Hepatocyte (in vitro differentiated cells): ENCODE measurements at regions not wholly inside any gene's neighbourhood (a gene's known extent, or its start where the extent isn't known, plus 50 kb on each side); places are given as distances from the start of the nearest gene placed in this dataset.

Experiments
- DNase-seq: peaks from one replicate; pipeline ENCODE4 v3.0.0-alpha.2; 2016; ENCODE audit warnings: low spot score
- H2AFZ ChIP-seq: fragments of 200-600 bp; sonication (generic); 2 replicates; pipeline ENCODE4 v1.6.0; 2016; ENCODE audit warnings: antibody characterized with exemption, mild to moderate bottlenecking
- H3K27ac ChIP-seq: fragments of 200-600 bp; sonication (generic); 2 replicates; pipeline ENCODE4 v1.5.1; 2016; ENCODE audit warnings: mild to moderate bottlenecking
- H3K27me3 ChIP-seq: fragments of 200-600 bp; sonication (generic); 2 replicates; pipeline ENCODE4 v1.6.1; 2016
- H3K36me3 ChIP-seq: fragments of 200-600 bp; sonication (generic); replicated peaks from 2 replicates; pipeline ENCODE4 v1.5.1; 2016; ENCODE audit warnings: low read depth; ENCODE audit not compliant: insufficient read depth
- H3K4me1 ChIP-seq: fragments of 200-600 bp; sonication (generic); 2 replicates; pipeline ENCODE4 v1.5.1; 2016; ENCODE audit warnings: mild to moderate bottlenecking, moderate library complexity; ENCODE audit not compliant: insufficient read depth
- H3K4me2 ChIP-seq: fragments of 200-600 bp; sonication (generic); 2 replicates; pipeline ENCODE4 v1.6.0; 2016
- H3K4me3 ChIP-seq: fragments of 200-600 bp; sonication (generic); 2 replicates; pipeline ENCODE4 v1.5.1; 2016; ENCODE audit warnings: mild to moderate bottlenecking
- H3K79me2 ChIP-seq: fragments of 200-600 bp; sonication (generic); 2 replicates; pipeline ENCODE4 v1.6.0; 2017; ENCODE audit warnings: mild to moderate bottlenecking
- H3K9me2 ChIP-seq: fragments of 200-600 bp; sonication (generic); replicated peaks from 2 replicates; pipeline ENCODE4 v1.6.0; 2017; ENCODE audit warnings: mild to moderate bottlenecking; ENCODE audit not compliant: insufficient read depth
- H3K9me3 ChIP-seq: fragments of 200-600 bp; sonication (generic); 2 replicates; pipeline ENCODE4 v1.5.1; 2016; ENCODE audit warnings: low read depth, mild to moderate bottlenecking
- H4K20me1 ChIP-seq: fragments of 200-600 bp; sonication (generic); 2 replicates; pipeline ENCODE4 v1.6.0; 2016; ENCODE audit warnings: mild to moderate bottlenecking; ENCODE audit not compliant: insufficient read depth, poor library complexity, severe bottlenecking
- CTCF ChIP-seq: fragments of 200-600 bp; sonication (generic); IDR thresholded peaks from 2 replicates; pipeline ENCODE4 v1.5.1; 2016; ENCODE audit warnings: antibody characterized with exemption, mild to moderate bottlenecking; ENCODE audit not compliant: poor library complexity
- EZH2 ChIP-seq: fragments of 200-600 bp; sonication (generic); IDR thresholded peaks from 2 replicates; pipeline ENCODE4 v1.6.1; 2016; ENCODE audit warnings: antibody characterized with exemption, mild to moderate bottlenecking, borderline replicate concordance
- EZH2phosphoT487 ChIP-seq: fragments of 200-600 bp; sonication (generic); IDR thresholded peaks from one replicate; pipeline ENCODE4 v1.6.1; 2018; ENCODE audit warnings: antibody characterized with exemption, mild to moderate bottlenecking, low read depth, moderate library complexity; ENCODE audit not compliant: unreplicated experiment, severe bottlenecking
- WGBS: methylation state at CpG from one replicate; pipeline ENCODE4 v1.1.6; 2016; ENCODE audit warnings: low lambda C conversion rate; ENCODE audit errors: missing lambda C conversion rate; 5-methylcytosine and 5-hydroxymethylcytosine counted together

- Histone ChIP-seq H3K4me3 (no peak overlapping the region), H3K9me3 (no peaks in the 10 kb centered on the region), H3K4me2 (no peak overlapping the region), H2AFZ (no peak overlapping the region), H4K20me1 (no peaks in the 10 kb centered on the region), H3K9me2 (no peaks in the 10 kb centered on the region), H3K36me3 (no peaks in the 10 kb centered on the region), H3K79me2 (no peaks in the 10 kb centered on the region), H3K27me3 (no peaks in the 10 kb centered on the region), H3K27ac (no peak overlapping the region), H3K4me1 (no peaks in the 10 kb centered on the region)
- TF ChIP-seq CTCF: no peak
- TF ChIP-seq EZH2phosphoT487: no peak
- no peak for TF ChIP-seq EZH2
- 54% methylated on average over 2 of the region's 2 CpGs for WGBS
- no peak for DNase-seq
These were observed 54.8 kb upstream of the AKIRIN2 start for GRCh38 chr6:87756858-87757257.

- Histone ChIP-seq H3K79me2 (no peaks in the 10 kb centered on the region), H2AFZ (no peak overlapping the region), H3K4me1 (no peaks in the 10 kb centered on the region), H4K20me1 (no peaks in the 10 kb centered on the region), H3K9me2 (no peaks in the 10 kb centered on the region), H3K4me2 (no peak overlapping the region), H3K27me3 (no peaks in the 10 kb centered on the region), H3K36me3 (no peaks in the 10 kb centered on the region), H3K4me3 (no peak overlapping the region), H3K27ac (no peak overlapping the region), H3K9me3 (no peaks in the 10 kb centered on the region)
- TF ChIP-seq CTCF: no peak
- no peak for TF ChIP-seq EZH2phosphoT487
- no peak for TF ChIP-seq EZH2
- WGBS: 54% methylated on average over 7 of the region's 7 CpGs
- DNase-seq: no peak
These were observed 54.0 kb upstream of the AKIRIN2 start for GRCh38 chr6:87755708-87756671.

GRCh38 chr6:87754828-87755227, 52.8 kb upstream of the AKIRIN2 start:
- DNase-seq: no peak
- no peak for TF ChIP-seq EZH2phosphoT487
- TF ChIP-seq CTCF: no peak
- TF ChIP-seq EZH2: no peak

More at GRCh38 chr6:87754828-87755227, 52.8 kb upstream of the AKIRIN2 start:
- H3K27ac ChIP-seq: no peak overlapping the region
- H3K4me3 ChIP-seq: no peak overlapping the region
- no peak overlapping the region for H2AFZ ChIP-seq
- H4K20me1 ChIP-seq: no peaks in the 10 kb centered on the region
- no peaks in the 10 kb centered on the region for H3K9me2 ChIP-seq
- no peaks in the 10 kb centered on the region for H3K27me3 ChIP-seq
- H3K4me1 ChIP-seq: no peaks in the 10 kb centered on the region
- no peaks in the 10 kb centered on the region for H3K79me2 ChIP-seq
- no peaks in the 10 kb centered on the region for H3K9me3 ChIP-seq
- H3K36me3 ChIP-seq: no peaks in the 10 kb centered on the region
- H3K4me2 ChIP-seq: no peak overlapping the region
- 100% methylated on average over 1 of the region's 1 CpG for WGBS
